ENCODE measurements at regions not wholly inside any gene's neighbourhood (a gene's known extent, or its start where the extent isn't known, plus 50 kb on each side); places are given as distances from the start of the nearest gene placed in this dataset.

DNA sequence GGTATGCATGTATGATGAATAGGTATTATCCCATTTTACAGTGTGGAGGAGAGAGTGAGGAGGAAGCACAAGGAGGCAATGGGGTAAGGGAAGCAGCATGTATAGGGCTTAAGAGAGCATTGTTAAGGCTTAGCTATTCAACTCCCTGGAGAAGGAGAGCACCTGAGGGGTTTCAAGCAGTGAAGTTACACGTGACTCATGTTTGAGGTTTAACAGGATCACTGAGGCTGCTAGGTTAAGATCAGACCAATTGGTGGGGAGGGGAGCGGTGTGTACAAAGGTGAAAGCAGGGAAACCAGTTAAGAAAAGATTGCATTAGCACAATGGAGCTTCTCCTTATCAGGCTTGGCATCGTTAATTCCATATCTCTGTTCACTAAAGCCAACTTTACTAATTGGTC is 64.4 kb upstream of the NHSL1 start:
- no peak for TF ChIP-seq NFIC (IDR thresholded peaks at IDR 0.05; ENCODE audit: low read depth, low read length)
- no peak for TF ChIP-seq EP300 (IDR thresholded peaks at IDR 0.05; ENCODE audit: borderline replicate concordance in 1 of 2, control insufficient read depth in 1 of 2, low read depth in 2 of 2, low read length in 2 of 2)
- no peak for TF ChIP-seq POLR2AphosphoS5 (IDR thresholded peaks at IDR 0.05; ENCODE audit: low read length)

All from GM12878 (cell line).